Dermis blood vessel endothelial cell (primary cell): ENCODE measurements at regions not wholly inside any gene's neighbourhood (a gene's known extent, or its start where the extent isn't known, plus 50 kb on each side); places are given as distances from the start of the nearest gene placed in this dataset.

Source experiments
- DNase-seq: peaks from one replicate; pipeline ENCODE4 v3.0.0; 2010

DNA sequence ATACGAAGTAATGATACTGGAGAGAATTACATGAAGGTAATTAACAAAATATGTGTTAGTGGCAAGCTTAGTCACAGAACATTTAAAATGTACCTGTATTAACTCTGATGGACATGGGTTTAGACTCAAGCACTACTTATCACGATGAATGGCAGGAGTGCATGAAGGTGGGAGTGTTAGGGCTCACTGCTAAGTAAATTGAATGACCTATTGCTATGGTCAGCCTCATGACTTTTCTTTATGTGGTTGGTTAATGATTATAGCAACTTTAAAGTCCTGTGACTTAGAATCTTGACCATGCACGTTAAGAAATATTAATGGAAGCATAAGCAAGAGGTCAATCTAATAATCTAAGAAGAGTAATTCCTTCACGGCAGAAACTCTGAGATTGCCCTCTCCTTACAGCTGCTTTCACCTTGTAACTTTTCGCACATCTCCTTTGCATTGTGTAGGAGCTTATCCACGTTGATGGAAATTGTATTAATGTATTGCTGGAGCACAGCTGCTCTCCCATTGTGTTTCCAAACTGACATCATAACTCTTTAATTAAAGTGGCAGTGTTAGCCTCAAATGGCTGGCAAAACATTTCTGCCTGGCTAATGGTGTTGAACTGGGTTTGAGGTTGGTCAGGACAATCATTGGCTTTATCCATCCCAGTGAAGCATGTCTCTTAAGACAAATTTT lies 114.5 kb downstream of the RXFP2 start:
- no peak for DNase-seq

- DNase-seq, result no peak
Measured at GRCh38 chr13:31859571-31859970, 120.2 kb downstream of the RXFP2 start.

DNA sequence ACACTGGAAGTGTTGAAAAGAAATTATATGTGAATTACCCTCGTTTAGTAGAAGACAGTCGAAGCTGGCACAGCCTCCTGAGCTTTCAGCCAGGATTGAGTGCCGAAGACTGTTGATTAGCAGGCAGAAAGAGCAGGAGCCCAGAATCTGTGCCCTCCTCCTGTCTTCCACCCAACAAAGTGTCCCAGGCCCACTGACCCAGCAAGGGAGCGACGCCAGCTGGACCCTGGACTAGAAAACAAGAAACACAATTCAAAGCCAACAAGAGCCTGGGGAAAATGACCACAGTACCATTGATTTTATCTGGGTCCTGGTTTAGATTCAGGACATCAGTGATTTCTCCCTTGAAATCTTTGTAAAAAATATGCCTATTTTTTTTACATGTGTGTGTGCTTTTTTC lies 120.7 kb downstream of the RXFP2 start:
- DNase-seq, result no peak

GRCh38 chr13:31862828-31863227 lies 123.5 kb downstream of the RXFP2 start:
- no peak for DNase-seq

- no peak for DNase-seq
Measured at GRCh38 chr13:31864307-31864706, 125.0 kb downstream of the RXFP2 start.

GRCh38 chr13:31866099-31866498 lies 126.8 kb downstream of the RXFP2 start:
- no peak for DNase-seq

- DNase-seq, result no peak
Measured at GRCh38 chr13:31867709-31868108, 128.4 kb downstream of the RXFP2 start.

- DNase-seq, result no peak
Measured at GRCh38 chr13:31869582-31869981, 130.3 kb downstream of the RXFP2 start.

- DNase-seq, result no peak
Measured at GRCh38 chr13:31870511-31870910, 131.2 kb downstream of the RXFP2 start.

GRCh38 chr13:31873145-31873544 lies 133.8 kb downstream of the RXFP2 start:
- no peak for DNase-seq

- no peak for DNase-seq
Measured at GRCh38 chr13:31875134-31875533, 135.8 kb downstream of the RXFP2 start.

DNA sequence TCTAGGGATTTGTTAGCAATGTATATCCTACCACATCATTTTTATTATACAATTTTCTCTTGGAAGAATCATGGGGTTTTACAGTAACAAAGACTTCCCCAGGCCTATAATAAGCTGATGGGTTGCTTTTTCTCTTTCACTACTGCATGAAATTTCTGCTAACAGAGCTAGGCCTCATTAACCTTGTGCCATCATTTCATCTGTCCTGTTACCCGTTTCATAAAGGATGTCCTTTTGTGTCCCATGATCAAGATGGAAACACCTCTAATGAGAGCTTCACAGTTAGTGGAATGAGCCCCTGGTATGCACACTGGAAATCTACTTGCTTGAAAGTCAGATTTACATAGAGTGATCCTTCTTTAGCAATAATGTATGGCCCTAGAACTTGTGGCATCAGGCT lies 138.7 kb downstream of the RXFP2 start:
- no peak for DNase-seq

DNA sequence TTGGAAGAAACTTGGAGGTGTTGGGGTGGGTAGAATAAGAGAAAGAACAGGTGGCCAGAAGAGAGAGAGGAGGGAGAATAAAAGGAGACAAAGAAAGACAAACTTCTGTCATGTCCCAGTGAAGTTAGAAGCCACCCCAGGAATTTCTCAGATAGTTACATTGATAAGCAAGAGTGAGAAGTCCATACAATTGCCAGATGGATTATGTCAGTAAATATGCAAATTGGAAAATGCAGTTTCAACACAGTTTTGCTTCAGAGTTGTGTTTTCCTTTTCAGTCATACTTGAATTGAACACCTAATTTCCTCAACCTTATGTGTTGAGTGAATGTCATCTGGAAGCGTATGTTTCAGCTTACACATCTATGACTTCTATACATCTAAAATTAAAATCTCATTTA lies 139.2 kb downstream of the RXFP2 start:
- no peak for DNase-seq

DNA sequence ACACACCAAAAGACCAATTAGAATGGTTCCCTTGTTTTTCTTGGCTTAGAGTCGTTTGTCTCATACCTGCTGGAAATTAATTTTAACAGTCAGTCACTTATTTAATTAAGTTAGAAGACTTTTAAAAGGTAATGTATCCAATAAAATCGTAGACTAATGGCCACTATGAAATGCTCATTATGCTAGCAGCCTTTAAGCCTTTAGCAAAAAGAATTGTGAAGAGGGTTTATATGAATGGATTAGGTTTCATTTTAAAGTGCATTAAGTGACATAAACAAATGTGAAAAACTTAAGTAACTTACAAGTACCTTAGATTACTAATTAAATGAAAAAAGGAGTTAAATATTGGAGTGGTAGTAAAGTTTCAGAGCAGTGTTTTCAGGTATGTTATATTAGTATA lies 139.6 kb downstream of the RXFP2 start:
- no peak for DNase-seq

GRCh38 chr13:31880851-31881494 lies 141.6 kb downstream of the RXFP2 start:
- DNase-seq, result no peak

- no peak for DNase-seq
Measured at GRCh38 chr13:31881495-31881882, 142.2 kb downstream of the RXFP2 start.

DNA sequence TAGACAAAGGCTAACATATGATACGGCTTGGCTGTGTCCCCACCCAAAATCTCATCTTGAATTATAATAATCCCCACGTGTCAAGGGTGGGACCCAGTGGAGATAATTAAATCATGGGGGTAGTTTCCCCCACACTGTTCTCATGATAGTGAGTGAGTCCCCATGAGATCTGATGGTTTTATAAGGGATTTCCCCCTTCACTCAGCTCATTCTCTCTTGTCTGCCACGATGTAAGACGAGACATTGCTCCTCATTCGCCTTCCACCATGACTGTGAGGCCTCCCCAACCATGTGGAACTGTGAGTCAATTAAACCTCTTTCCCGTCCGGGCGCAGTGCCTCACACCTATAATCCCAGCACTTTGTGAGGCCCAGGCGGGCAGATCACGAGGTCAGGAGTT lies 143.5 kb downstream of the RXFP2 start:
- no peak for DNase-seq

DNA sequence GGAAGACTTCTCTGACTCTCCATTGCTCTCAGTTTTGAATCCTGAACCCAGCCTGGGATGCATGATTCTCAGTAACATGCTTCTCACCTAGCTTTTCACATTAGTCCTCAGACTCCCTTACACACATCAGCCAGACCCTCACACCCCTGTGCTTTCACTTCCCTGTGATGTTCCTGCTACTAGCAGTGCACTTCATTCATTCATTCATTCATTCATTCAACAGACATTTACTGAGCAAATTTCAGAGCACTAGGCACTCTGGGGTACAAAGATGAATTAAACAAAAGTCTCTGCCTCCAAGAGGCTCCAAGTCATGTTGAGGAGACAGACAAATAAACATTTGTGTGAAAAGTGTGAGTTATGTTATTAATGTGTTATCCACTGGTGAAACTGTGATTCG lies 145.2 kb downstream of the RXFP2 start:
- no peak for DNase-seq

GRCh38 chr13:31885994-31886393 lies 145.6 kb upstream of the FRY start:
- no peak for DNase-seq

DNA sequence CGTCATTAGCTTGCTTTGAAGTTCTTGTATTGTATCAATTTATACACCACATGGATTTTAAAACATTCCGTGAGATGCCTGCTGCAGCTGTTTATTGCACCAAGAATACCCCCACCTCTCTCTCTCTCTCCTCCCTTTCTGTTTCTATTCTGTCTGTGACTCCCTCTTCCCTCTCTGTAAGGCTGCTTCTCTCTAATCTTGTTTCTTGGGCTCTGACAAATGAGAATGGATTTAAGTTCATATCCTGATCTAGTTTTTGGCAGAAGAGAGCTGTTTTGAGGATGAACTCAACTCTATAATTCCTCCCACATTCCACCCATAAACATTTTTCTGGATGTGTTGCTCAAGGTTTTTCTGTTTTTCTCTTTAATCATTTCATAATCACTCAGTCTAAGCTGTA lies 144.3 kb upstream of the FRY start:
- DNase-seq, result no peak

DNA sequence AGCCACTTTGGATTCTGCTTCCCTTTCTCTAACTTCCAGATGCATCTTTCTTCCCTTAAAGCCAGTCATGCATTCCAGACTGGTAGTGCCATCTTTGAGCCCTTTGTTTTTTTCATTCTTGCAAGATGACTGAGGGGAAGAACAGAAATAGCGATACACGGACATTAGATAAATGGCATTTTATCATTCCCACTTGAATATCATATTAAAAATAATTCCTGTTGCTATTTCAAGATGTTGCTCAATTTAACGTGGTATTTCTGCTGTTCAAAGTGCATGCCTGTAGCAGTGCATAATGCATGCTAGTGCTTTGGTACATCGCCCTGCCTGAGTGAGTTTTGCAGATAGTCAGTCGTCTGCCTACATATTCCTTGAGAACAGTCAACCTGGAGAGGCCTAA lies 140.6 kb upstream of the FRY start:
- no peak for DNase-seq

DNA sequence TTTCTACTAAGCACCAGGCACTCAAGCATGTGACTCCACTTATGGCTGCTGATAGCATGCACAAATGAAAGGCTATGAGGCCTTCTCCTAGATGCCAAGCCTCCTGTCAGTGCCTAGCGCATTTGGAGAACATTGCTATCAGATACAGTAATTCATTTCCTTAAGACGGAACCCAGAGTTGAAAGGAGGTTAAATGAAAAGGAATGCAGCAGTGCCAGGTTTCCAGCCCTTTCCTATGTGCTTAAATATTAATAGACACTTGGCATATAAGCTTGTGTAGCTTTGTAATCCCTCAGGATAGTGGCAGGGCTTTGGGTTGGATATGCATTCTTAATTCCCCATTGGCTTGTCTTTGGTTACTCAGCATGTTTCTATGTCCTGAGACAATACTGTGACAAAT lies 140.1 kb upstream of the FRY start:
- no peak for DNase-seq

- DNase-seq, result no peak
Measured at GRCh38 chr13:31894931-31895330, 136.6 kb upstream of the FRY start.

GRCh38 chr13:31895691-31896090 lies 135.9 kb upstream of the FRY start:
- DNase-seq, result no peak

- no peak for DNase-seq
Measured at GRCh38 chr13:31896427-31896826, 135.1 kb upstream of the FRY start.
